GM12874 (cell line): ENCODE measurements at regions not wholly inside any gene's neighbourhood (a gene's known extent, or its start where the extent isn't known, plus 50 kb on each side); places are given as distances from the start of the nearest gene placed in this dataset.

Experiments used
- CTCF ChIP-seq: IDR thresholded peaks from 2 replicates; pipeline ENCODE4 v1.5.1; 2011; ENCODE audit warnings: low read depth, mild to moderate bottlenecking, control low read depth, low read length, moderate library complexity; ENCODE audit not compliant: insufficient read depth

DNA sequence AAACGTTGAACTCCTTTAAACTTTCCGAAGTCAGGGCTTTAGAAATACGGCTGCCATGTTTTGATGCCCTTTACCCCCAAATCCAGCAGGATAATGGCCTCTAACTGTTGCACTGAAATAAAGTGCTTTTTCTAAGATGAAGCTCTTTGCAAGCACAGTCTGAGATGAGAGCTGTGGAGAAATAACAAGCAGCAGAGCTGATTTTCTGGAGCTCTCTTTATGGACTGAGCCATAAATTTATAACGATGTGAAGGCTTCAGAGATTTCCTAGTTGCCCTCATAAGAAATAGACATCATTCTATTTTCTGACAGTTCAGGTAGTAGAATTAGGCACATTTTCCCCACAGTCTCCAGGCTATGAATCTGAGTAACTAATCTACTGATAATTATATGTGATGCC, 567.3 kb downstream of the PDHA2 start:
- no peak for TF ChIP-seq CTCF

GRCh38 chr4:96407738-96408463, 568.0 kb downstream of the PDHA2 start:
- TF ChIP-seq CTCF = no peak

GRCh38 chr4:96429657-96430056, 589.8 kb downstream of the PDHA2 start:
- TF ChIP-seq CTCF = no peak

DNA sequence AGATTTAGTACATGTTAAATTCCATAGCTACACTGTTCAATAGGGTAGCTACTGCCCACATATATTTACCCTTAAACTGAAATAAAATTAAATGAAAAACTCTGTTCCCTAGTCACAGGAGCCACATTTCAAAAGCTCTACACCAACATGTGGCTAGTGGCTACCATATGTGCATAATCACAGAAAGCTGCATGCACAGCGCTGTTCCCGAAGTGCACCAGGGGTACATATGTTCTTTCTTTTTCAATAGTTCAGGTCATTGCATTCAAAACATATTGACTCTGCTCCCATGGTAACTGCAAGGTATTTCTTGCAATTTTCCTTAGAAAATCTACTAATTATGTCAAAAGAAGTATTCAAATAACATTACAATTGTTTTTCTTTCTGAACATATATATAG, 591.2 kb downstream of the PDHA2 start:
- no peak for TF ChIP-seq CTCF

DNA sequence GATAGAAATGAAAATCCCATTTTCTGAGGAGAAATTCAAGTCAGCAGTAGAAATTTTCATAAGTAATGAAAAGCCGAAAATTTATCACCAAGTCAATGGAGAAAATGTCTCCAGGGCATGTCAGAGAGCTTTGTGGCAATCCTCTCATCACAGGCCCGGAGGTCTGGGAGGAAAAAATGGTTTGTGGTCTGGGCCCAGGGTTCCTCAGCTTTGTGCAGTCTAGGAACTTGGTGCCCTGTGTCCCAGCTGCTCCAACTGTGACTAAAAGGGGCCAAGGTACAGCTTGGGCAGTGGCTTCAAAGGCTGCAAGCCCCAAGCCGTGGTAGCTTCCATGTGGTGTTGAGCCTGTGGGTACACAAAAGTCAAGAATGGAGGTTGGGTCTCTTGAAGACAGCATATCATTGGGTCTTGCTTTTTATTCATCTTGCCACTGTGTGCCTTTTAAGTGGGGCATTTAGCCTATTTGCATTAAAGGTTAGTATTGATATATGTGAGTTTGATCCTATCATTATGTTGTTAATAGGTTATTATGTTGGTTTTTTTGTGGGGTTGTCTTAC, 608.5 kb downstream of the PDHA2 start:
- no peak for TF ChIP-seq CTCF

- TF ChIP-seq CTCF = no peak
These were observed 615.3 kb downstream of the PDHA2 start for GRCh38 chr4:96455045-96455720.

DNA sequence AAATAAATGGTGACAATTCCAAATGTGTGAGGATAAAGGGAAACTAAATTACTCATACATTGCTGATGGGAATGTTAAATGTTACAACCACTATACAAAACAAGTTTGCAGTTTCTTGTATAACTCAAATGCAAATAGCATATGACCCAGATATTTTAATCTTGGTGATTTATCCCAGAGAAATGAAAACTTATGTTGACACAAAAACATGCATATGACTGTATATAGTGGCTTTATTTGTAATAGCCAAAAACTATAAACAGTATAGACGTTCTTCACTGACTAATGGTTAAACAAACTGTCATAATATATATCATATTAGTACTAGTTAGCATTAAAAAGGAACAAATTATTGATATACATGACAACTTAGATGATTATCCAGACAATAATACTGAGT, 619.2 kb downstream of the PDHA2 start:
- TF ChIP-seq CTCF = no peak
